HFFc6 (cell line): ENCODE measurements at regions not wholly inside any gene's neighbourhood (a gene's known extent, or its start where the extent isn't known, plus 50 kb on each side); places are given as distances from the start of the nearest gene placed in this dataset.

Experiments
- DNase-seq: peaks from one replicate; pipeline ENCODE4 v3.0.0-alpha.2; 2018
- H3K27ac Mint-ChIP-seq: 2 replicates; pipeline ENCODE4 v1.8.0; 2020; ENCODE audit warnings: mild to moderate bottlenecking, mixed read lengths
- H3K27me3 Mint-ChIP-seq: 2 replicates; pipeline ENCODE4 v1.8.0; 2021; ENCODE audit warnings: mild to moderate bottlenecking, moderate library complexity, mixed read lengths; ENCODE audit not compliant: insufficient read depth
- H3K36me3 Mint-ChIP-seq: 2 replicates; pipeline ENCODE4 v1.8.0; 2021; ENCODE audit warnings: low read depth, mixed read lengths
- H3K4me1 Mint-ChIP-seq: 2 replicates; pipeline ENCODE4 v1.8.0; 2020; ENCODE audit warnings: low read depth, mixed read lengths
- H3K4me3 Mint-ChIP-seq: 2 replicates; pipeline ENCODE4 v1.8.0; 2020; ENCODE audit warnings: mild to moderate bottlenecking, moderate library complexity, mixed read lengths
- H3K9me3 Mint-ChIP-seq: 2 replicates; pipeline ENCODE4 v1.8.0; 2020; ENCODE audit warnings: mild to moderate bottlenecking, mixed read lengths
- CTCF ChIP-seq: fragments of 200-600 bp; sonication (generic); IDR thresholded peaks from 2 replicates; pipeline ENCODE4 v1.5.0; 2021; ENCODE audit warnings: antibody characterized with exemption, mild to moderate bottlenecking

DNA sequence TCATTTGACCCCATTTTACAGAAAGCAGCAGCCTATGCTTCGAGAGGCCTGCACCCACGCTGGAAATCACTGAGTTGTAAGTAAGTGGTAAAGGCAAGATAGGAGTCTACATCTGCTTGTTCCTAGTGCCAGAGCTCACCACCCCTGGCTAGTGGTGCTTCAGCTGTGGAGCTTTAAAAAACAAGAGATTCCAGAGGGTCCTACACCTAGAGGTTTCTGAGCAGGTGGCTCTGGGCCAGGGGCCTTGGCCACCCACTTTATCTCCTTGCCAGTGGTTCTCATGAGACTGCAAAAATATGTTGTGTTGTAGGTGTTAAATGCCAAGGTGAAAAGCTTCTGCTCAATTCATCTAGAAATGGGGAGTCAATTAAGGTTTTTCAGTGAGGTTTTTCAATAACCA is 60.0 kb upstream of the SERTAD2 start:
- Mint-ChIP-seq H3K36me3 (no peaks in the 10 kb centered on the region), H3K27me3 (no peaks in the 10 kb centered on the region; the same call in 1 of the 2 replicates), H3K4me1 (peaks cover 5% of the 10 kb centered on the region), H3K9me3 (no peaks in the 10 kb centered on the region), H3K4me3 (no peak overlapping the region), H3K27ac (no peak overlapping the region)
- no peak for DNase-seq
- TF ChIP-seq CTCF, result no peak

DNA sequence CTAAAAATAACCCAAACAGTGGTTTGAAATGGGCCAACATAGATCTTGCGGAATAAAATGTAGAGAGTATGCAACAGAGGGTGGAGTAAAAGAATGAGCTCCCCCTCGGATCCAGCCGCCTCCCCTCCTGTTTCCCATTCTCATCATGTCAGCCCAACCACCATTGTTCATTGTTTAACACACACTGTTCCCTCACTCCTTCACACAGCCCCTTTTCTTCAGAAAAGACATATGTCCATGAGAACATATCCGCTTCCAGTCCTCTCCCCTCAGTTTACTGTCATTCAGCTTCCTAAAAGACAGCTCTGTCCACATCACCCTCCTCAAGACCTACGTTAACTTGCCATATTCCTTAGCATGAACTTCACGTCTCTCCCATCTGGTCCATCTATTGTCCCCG is 62.9 kb upstream of the SERTAD2 start:
- Mint-ChIP-seq H3K27me3 (no peaks in the 10 kb centered on the region; the same call in 1 of the 2 replicates), H3K4me3 (no peak overlapping the region), H3K9me3 (no peaks in the 10 kb centered on the region), H3K36me3 (no peaks in the 10 kb centered on the region), H3K27ac (no peak overlapping the region), H3K4me1 (peaks cover 5% of the 10 kb centered on the region)
- no peak for DNase-seq
- TF ChIP-seq CTCF, result no peak

DNA sequence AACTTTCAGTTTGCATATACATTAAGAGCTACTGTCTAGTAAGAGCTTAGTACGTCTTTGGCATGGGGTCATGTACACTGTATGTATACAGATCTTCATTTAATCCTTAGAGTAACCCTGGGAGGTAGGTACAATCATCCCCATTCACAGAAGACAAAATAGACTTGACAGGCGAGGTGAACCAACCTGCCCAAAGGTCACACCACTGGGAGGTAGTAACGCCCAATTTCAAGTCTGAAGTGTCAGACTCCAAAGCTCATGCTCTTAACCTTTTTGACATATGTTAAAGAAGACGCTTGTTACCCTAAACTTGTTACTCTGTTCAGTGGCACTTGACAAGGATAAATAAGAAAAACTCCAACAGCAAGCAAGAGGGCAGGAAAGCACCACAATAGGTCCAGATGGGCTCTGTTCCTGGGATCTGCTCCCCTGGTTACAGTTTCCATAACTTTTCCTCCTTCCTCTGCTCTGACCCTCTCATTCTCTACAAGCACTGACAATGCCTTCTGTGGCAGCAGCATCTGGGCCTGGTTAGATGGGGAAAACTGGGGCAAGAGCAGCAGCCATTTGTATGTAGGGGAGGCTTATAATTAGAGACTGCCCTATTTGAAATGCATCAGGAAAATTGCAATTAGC is 64.7 kb upstream of the SERTAD2 start:
- Mint-ChIP-seq H3K27me3 (no peaks in the 10 kb centered on the region; the same call in 1 of the 2 replicates), H3K4me3 (no peak overlapping the region), H3K9me3 (no peaks in the 10 kb centered on the region), H3K4me1 (no peaks in the 10 kb centered on the region), H3K36me3 (no peaks in the 10 kb centered on the region), H3K27ac (no peak overlapping the region)
- TF ChIP-seq CTCF, result no peak
- DNase-seq, result no peak

GRCh38 chr2:64720535-64721319 is 67.0 kb upstream of the SERTAD2 start:
- Mint-ChIP-seq H3K4me3 (no peak overlapping the region), H3K36me3 (no peaks in the 10 kb centered on the region), H3K27me3 (no peaks in the 10 kb centered on the region), H3K4me1 (no peaks in the 10 kb centered on the region), H3K27ac (no peak overlapping the region), H3K9me3 (no peaks in the 10 kb centered on the region)
- no peak for TF ChIP-seq CTCF
- no peak for DNase-seq

DNA sequence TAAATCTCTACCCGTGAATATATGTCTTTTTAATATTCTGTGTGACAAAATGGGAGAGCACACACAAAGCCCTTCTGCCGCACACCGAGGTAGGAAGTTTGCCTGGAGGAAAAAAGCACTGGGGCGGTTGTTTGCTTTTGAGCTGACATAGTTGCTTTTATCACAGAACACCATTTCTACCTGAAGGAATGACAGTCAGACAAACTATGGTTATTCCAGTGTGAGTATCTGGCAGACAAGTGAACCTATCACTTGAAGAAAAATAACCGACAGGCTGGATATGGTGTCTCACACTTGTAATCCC is 67.6 kb upstream of the SERTAD2 start:
- Mint-ChIP-seq H3K4me3 (no peak overlapping the region), H3K9me3 (no peaks in the 10 kb centered on the region), H3K4me1 (0 out of 2 replicates have a peak, but pooled peaks cover under 1% of the 10 kb centered on the region), H3K27me3 (no peaks in the 10 kb centered on the region), H3K36me3 (no peaks in the 10 kb centered on the region), H3K27ac (no peak overlapping the region)
- DNase-seq, result no peak
- no peak for TF ChIP-seq CTCF
